DND-41 (cell line): ENCODE measurements at regions not wholly inside any gene's neighbourhood (a gene's known extent, or its start where the extent isn't known, plus 50 kb on each side); places are given as distances from the start of the nearest gene placed in this dataset.

Source experiments
- ATAC-seq: fragments of 200-7000 bp; cut with Tn5 transposase; 3 replicates; pipeline ENCODE4 v1.9.1; 2021; ENCODE audit warnings: low read depth; ENCODE audit not compliant: insufficient read depth
- DNase-seq: peaks from one replicate; pipeline ENCODE4 v3.0.0-alpha.2; 2020
- H2AFZ ChIP-seq: 2 replicates; pipeline ENCODE4 v1.6.0; 2012; ENCODE audit warnings: low read depth, low read length
- H3K27ac ChIP-seq: 2 replicates; pipeline ENCODE4 v1.5.1; 2012; ENCODE audit warnings: low read length, inconsistent platforms
- H3K27me3 ChIP-seq: fragments of 200-600 bp; sonication (generic); 2 replicates; pipeline ENCODE4 v1.6.0; 2012; ENCODE audit warnings: low read length, mild to moderate bottlenecking, inconsistent platforms; ENCODE audit not compliant: insufficient read depth, poor library complexity
- H3K36me3 ChIP-seq: 2 replicates; pipeline ENCODE4 v1.5.1; 2012; ENCODE audit warnings: low read length, inconsistent platforms; ENCODE audit not compliant: insufficient read depth
- H3K4me1 ChIP-seq: 2 replicates; pipeline ENCODE4 v1.5.1; 2012; ENCODE audit warnings: mild to moderate bottlenecking, low read length; ENCODE audit not compliant: insufficient read depth
- H3K4me2 ChIP-seq: 2 replicates; pipeline ENCODE4 v1.6.0; 2012; ENCODE audit warnings: mild to moderate bottlenecking, moderate library complexity, low read length, inconsistent platforms; ENCODE audit not compliant: insufficient read depth
- H3K4me3 ChIP-seq, 2 experiments: fragments of 200-600 bp in 1 of 2; shearing (Covaris generic) in 1 of 2; 2 replicates each; pipeline ENCODE4 v1.5.1; 2012 to 2016; ENCODE audit warnings: inconsistent platforms in 2 of 2, low read length in 2 of 2, mild to moderate bottlenecking in 2 of 2, low read depth in 1 of 2, moderate library complexity in 1 of 2
- H3K79me2 ChIP-seq: 2 replicates; pipeline ENCODE4 v1.6.0; 2012; ENCODE audit warnings: low read length, inconsistent platforms; ENCODE audit not compliant: insufficient read depth
- H3K9ac ChIP-seq: 2 replicates; pipeline ENCODE4 v1.6.0; 2012; ENCODE audit warnings: low read depth, mild to moderate bottlenecking, inconsistent platforms, low read length, moderate library complexity
- H3K9me3 ChIP-seq: 2 replicates; pipeline ENCODE4 v1.5.1; 2012; ENCODE audit warnings: low read length, moderate library complexity, mild to moderate bottlenecking, inconsistent platforms; ENCODE audit not compliant: insufficient read depth, severe bottlenecking
- H4K20me1 ChIP-seq: 2 replicates; pipeline ENCODE4 v1.6.0; 2012; ENCODE audit warnings: low read length; ENCODE audit not compliant: insufficient read depth
- EZH2 ChIP-seq: IDR thresholded peaks from 3 replicates; pipeline ENCODE4 v1.6.1; 2012; ENCODE audit warnings: borderline replicate concordance, low read depth, mild to moderate bottlenecking, moderate library complexity, low read length, inconsistent platforms; ENCODE audit not compliant: severe bottlenecking
- TF ChIP-seq, protein P1 (sequence below): IDR thresholded peaks from 2 replicates; pipeline ENCODE4 v1.5.1; 2012; ENCODE audit warnings: borderline replicate concordance, low read length, moderate library complexity, mild to moderate bottlenecking; ENCODE audit not compliant: poor library complexity, severe bottlenecking; ENCODE audit errors: extremely low read depth

DNA sequence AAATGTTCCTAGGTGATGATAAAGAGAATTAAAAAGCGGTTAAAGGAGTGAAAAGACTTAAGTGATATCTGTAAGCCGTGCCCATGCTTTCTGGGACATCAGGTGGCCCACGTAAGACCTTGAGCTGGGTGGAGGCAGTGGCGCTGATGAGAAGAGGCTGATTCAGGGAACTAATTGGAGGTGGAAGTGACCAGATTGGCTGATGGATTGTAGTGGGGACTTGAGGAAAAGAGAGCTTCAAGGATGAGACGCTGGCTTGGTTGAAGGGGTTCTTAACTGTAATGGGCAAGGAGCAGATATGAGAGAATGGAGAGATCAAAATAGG, 69.1 kb upstream of the EP300 start:
- peak overlapping the region; percentile 83; the same call in 1 of the 2 replicates for H3K9ac ChIP-seq
- H3K9me3 ChIP-seq, result no peaks in the 10 kb centered on the region
- H3K36me3 ChIP-seq, result no peaks in the 10 kb centered on the region
- no peak for TF ChIP-seq EZH2
- TF ChIP-seq, protein P1, sequence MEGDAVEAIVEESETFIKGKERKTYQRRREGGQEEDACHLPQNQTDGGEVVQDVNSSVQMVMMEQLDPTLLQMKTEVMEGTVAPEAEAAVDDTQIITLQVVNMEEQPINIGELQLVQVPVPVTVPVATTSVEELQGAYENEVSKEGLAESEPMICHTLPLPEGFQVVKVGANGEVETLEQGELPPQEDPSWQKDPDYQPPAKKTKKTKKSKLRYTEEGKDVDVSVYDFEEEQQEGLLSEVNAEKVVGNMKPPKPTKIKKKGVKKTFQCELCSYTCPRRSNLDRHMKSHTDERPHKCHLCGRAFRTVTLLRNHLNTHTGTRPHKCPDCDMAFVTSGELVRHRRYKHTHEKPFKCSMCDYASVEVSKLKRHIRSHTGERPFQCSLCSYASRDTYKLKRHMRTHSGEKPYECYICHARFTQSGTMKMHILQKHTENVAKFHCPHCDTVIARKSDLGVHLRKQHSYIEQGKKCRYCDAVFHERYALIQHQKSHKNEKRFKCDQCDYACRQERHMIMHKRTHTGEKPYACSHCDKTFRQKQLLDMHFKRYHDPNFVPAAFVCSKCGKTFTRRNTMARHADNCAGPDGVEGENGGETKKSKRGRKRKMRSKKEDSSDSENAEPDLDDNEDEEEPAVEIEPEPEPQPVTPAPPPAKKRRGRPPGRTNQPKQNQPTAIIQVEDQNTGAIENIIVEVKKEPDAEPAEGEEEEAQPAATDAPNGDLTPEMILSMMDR, result no peak
- no peaks in the 10 kb centered on the region for H3K79me2 ChIP-seq
- DNase-seq, result no peak
- H2AFZ ChIP-seq, result 0 out of 2 replicates have a peak overlapping the region, but pooled peaks have one; percentile 94
- peaks cover 3% of the 10 kb centered on the region for H3K27me3 ChIP-seq
- H3K4me2 ChIP-seq, result peak overlapping the region; percentile 99
- H3K27ac ChIP-seq, result no peak overlapping the region
- H3K4me1 ChIP-seq, result peaks cover 26% of the 10 kb centered on the region
- no peak for ATAC-seq
- no peaks in the 10 kb centered on the region for H4K20me1 ChIP-seq
- no peak overlapping the region for H3K4me3 ChIP-seq

DNA sequence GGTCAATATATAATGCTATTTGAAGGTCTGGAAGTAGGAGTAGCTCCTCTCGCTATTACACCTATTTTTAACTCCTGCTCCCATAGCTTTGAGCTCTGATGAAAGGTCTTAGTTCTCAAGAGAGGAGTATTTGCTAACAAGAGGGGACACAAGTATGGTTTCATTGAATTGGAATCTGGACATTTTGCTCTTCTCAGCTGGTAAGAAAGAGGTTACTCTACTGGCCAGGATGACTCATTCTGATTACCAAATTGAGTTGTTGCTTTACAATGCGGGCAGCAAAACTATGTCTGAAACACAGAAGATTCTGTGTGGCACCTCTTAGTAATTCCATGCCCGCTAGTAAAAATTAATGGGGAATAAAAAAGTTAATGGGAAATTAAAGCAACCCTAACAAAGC, 63.6 kb upstream of the EP300 start:
- DNase-seq (no peak), ATAC-seq (no peak)
- H3K79me2 ChIP-seq, result no peaks in the 10 kb centered on the region
- no peaks in the 10 kb centered on the region for H3K9me3 ChIP-seq
- TF ChIP-seq EZH2, result no peak
- TF ChIP-seq, protein P1, result no peak
- no peak overlapping the region for H2AFZ ChIP-seq
- no peak overlapping the region for H3K4me3 ChIP-seq
- no peak overlapping the region for H3K4me2 ChIP-seq
- no peaks in the 10 kb centered on the region for H4K20me1 ChIP-seq
- no peaks in the 10 kb centered on the region for H3K36me3 ChIP-seq
- H3K9ac ChIP-seq, result no peak overlapping the region
- no peaks in the 10 kb centered on the region for H3K27me3 ChIP-seq
- H3K4me1 ChIP-seq, result no peaks in the 10 kb centered on the region
- H3K27ac ChIP-seq, result no peak overlapping the region

DNA sequence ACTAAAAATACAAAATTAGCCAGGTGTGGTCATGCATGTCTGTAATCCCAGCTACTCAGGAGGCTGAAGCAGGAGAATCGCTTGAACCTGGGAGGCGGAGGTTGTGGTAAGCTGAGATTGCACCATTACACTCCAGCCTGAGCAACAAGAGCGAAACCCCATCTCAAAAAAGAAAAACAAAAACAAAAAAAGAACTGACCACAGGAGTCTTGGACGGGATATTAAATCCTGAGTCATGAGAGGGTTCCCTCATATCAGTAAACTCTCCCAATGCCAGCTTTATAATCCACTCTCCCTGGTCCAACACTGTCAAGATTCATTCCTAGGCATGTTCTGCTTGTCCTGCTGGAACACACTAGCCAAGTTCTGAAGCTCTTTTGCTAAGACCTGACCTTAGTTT, 61.5 kb upstream of the EP300 start:
- no peak overlapping the region for H3K9ac ChIP-seq
- no peak overlapping the region for H3K27ac ChIP-seq
- no peaks in the 10 kb centered on the region for H4K20me1 ChIP-seq
- no peaks in the 10 kb centered on the region for H3K9me3 ChIP-seq
- ATAC-seq (no peak), DNase-seq (no peak)
- no peaks in the 10 kb centered on the region for H3K27me3 ChIP-seq
- H3K36me3 ChIP-seq, result no peaks in the 10 kb centered on the region
- H2AFZ ChIP-seq, result no peak overlapping the region
- no peak overlapping the region for H3K4me3 ChIP-seq
- no peak overlapping the region for H3K4me2 ChIP-seq
- H3K79me2 ChIP-seq, result no peaks in the 10 kb centered on the region
- no peaks in the 10 kb centered on the region for H3K4me1 ChIP-seq
- TF ChIP-seq EZH2, result no peak
- TF ChIP-seq, protein P1, result no peak

DNA sequence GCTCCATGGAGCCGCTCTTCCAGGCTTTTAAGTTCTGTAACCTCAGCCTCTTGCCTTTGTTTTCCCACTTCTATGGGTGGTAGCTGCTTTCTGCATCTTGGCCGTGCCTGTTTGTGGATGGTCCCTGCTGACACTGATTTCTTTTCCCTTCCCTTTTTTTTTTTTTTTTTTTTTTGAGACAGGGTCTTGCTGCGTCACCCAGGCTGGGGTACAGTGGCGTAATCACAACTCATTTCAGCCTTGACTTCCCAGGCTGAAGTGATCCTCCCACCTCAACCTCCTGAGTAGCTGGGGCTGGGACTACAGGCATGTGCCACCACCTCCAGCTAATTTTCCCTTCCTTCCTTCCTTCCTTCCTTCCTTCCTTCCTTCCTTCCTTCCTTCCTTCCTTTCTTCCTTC, 57.7 kb upstream of the EP300 start:
- DNase-seq, result no peak
- no peaks in the 10 kb centered on the region for H3K4me1 ChIP-seq
- TF ChIP-seq, protein P1, result no peak
- TF ChIP-seq EZH2, result no peak
- no peaks in the 10 kb centered on the region for H3K9me3 ChIP-seq
- no peak overlapping the region for H3K4me2 ChIP-seq
- H4K20me1 ChIP-seq, result no peaks in the 10 kb centered on the region
- no peak overlapping the region for H3K27ac ChIP-seq
- H3K36me3 ChIP-seq, result no peaks in the 10 kb centered on the region
- H2AFZ ChIP-seq, result no peak overlapping the region
- H3K27me3 ChIP-seq, result no peaks in the 10 kb centered on the region
- H3K79me2 ChIP-seq, result no peaks in the 10 kb centered on the region
- H3K4me3 ChIP-seq, result no peak overlapping the region
- no peak for ATAC-seq
- H3K9ac ChIP-seq, result no peak overlapping the region
